HG03060 (cell line): ENCODE measurements at regions not wholly inside any gene's neighbourhood (a gene's known extent, or its start where the extent isn't known, plus 50 kb on each side); places are given as distances from the start of the nearest gene placed in this dataset.

Experiments used
- ATAC-seq: cut with Tn5 transposase; IDR thresholded peaks from one replicate; pipeline ENCODE4 v1.9.1; 2021; ENCODE audit warnings: low read depth, moderate number of reproducible peaks; ENCODE audit not compliant: unreplicated experiment

DNA sequence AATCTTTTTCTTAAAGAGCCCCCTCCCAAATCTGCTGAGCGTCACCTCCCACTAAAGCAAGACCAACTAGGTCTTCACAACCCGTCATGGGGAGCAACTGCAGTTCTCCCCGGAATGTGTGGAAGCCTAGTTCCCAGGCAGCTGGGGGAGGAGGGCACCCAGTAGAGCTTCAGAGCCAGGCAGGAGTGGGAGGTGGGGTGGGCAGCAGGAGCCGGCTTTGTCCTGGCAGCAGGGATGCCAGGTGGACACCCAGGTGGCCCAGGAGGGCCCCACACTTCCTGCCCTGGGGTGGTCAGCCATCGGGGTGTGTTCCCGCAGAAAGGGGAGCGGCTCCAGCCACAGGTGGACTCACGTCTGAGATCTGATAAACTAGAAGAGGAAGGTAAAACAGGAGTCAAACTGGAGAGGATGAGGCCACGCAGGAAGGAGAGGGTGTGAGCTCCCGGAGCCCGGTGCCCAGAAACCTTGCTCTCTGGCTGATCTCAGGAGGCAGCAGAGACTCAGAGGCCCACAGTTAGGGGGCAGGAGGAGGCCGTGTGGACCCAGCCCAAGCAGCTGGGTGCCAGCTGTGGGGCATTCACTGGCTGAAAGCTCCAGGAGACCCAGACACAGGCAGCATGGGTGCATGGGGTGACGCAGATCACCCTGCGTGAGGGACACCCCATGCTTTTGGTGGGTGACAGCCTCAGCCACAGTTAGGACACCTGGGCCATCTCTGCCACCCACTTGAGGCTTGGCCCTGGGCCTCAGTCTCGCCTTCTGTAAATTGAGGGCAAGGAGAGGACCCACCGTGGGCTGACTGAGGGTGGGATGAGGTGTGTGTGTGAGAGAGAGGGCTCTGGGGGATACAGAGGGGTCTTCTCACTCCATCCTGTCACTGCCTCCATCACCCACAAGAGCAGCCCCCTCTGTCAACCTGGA lies 260.8 kb upstream of the TNRC6C start:
- ATAC-seq = no peak

DNA sequence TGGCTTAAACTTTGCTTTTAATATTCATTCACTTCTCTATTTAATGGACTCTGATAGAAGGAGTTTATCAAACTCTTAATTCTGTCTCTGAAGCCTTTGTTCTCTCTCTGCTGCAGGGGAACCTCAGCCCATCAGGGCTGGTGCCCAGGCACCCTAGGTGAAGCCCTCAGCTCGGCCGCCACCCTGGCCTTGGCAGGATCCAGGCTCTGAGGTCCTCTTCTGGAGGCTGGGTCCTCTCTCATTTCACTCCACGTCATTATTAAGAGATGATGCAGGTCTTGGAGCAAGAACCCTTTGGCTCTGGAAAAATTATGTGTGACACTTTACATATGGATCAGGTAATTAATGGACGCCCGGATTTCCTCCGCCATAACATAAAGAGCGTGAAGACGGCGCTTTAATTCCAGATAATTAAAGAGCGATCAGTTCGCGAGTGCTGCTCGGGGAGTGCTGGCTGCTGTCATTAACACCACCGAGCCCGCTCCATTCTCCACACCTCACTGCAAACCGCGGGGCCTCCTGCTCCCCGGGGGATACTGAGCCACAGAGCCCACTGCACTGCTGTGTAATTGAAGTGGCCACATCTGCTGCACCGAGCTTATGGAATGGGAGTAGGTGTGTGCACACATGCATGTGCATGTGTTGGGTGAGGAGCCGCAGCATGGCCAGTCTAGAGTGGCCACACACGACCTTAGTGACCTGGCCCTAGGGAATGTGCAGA lies 259.4 kb upstream of the TNRC6C start:
- ATAC-seq = no peak

DNA sequence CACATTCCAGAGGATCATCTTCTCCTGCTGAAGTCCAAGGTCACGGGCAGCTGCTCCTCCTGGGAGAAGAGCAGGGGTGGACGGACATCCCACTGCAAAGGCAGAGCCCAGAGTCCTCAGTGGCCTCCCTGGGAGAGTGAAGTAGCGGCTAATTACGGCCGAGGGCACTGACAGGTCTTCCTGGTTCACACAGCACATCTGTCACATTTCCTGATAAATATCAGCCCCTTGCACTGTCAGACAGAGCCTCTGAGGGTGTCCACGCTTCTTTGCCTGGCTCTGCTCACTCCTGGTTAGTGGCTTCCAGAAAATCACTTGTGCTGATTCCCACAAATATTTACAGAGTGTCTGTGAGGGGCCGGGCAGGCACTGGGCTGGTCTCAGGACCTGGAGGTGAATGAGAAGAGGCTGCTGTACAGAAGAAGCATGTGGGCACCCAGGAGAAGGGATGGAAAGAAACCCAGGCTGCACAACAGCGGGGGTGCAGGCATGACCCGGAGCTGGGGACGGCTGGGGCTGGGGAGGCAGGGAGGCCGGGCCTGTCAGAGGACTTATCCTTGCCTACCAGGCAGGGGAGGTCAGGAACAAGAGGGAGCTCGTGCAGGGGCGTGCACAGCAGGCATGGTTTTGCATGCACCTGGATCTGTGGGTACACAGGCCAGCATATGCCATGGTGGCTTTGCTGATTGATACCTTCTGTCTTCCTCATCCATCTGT lies 258.2 kb upstream of the TNRC6C start:
- no peak for ATAC-seq

DNA sequence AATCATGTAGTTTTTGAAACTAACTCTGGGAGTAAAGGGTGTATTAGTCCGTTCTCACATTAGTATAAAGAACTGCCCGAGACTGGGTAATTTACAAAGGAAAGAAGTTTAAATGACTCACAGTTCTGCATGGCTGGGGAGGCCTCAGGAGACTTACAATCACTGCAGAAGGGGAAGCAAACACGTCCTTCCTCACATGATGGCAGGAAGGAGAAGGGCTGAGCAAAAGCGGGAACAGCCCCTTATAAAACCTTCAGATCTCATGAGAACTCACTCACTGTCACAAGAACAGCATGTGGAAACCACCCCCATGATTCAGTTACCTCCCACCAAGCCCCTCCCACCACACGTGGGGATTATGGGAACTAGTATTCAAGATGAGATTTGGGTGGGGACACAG lies 256.5 kb upstream of the TNRC6C start:
- no peak for ATAC-seq

DNA sequence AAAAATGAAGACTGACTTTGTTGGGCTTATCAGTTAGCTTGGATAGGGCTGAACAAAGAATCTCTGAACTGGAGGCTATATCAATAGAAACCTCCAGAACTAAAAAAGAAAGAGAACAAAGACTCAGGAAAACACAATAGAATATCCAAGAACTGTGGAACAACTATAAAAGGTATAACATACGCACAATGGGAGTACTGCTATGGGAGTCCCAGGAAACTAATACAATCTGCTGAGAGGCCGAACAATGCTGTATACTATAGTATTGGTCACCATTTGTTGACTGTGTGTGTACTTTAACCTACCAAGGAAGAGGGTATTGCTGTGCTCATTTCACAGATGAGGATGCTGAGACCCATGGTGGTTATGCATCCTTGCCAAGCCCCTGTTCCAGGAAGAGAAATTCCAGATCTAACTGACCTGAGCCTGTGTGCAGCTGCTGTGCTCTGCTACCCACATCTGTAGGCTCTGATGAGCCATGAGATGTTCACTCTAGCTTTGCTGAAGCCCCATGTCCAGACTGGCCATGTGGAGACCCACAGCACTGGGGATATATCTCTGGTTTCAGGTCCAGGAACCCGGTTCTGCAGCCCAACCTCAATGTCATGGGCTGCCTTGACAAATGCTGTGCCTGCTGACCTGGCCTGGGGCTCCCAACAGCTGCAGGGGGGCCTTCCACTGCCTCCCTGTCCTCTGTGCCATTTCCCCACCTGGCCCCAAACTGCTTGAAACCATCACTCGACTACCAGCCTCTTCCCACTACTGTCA lies 254.3 kb upstream of the TNRC6C start:
- no peak for ATAC-seq

DNA sequence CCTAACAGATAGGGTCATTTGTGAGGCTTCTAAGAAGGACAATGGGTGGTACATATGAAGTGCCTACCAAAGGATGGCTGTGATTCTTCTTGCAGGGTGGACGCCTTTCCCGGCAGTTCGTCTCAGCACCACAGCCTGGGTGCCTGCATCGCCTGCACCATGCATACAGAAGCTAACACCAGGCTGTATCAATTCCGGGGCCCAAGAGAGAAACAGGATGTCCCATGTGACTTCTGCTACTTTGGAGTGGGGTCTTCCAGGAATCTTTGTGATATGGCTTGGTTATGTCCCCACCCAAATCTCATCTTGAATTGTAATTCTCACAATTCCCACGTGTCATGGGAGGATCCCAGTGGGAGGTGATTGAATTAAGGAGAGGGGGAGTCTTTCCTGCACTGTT lies 251.6 kb upstream of the TNRC6C start:
- no peak for ATAC-seq

DNA sequence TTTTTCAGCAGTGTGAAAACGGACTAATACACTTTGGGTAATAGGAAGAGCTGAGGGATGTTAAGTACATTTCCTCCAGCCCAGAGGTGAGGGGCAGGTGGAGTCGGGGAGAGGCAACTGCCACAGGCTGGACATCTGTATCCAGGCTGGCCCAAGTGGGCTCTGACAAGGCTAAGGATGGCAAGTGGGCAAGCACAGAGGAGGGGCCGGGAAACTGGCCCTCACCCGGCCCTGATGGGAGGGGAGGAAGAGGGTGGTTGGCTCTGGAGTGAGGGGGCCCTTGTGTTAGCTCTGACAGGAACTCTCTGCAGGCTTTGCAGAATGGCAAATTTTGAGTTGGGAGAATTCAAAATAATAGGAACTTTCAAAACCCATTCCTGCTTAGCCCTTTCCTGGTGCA lies 251.0 kb upstream of the TNRC6C start:
- ATAC-seq = no peak

DNA sequence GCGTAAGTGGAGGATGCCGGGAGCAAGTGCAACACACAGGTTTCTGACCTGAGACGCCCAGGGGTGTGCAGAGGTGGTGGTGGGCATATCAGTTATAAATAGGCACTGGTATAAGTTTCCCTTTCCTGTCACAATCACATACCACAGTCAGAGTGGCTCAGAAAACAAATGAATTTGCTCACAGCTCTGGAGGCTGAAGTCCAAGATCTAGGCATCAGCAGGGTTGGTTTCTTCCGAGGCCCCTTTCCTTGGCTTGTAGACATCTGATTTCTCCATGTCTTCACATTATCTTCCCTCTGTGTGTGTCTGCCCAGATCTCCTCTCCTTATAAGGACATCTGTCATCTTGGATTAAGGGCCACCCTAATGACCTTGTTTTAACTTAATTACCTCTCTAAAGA lies 250.5 kb upstream of the TNRC6C start:
- no peak for ATAC-seq

DNA sequence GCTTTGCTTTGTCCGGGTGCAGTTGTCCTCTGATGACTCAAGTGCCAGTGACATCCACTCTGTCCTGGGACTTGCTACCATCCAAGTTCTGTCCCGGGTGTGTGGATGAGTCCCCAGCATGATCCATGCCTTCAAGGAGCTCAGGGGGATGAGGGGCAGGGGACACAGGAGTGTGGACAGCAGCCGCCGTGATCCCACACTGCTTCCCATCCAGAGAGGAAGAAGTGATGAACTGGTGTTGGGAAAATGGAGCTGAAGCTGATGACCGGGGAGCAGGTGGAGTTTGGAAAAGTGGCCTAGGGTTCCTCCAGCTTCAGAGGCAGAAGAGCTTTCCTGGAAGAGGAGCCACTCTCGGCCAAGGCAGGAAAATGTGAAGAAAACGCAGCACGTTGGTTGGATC lies 249.6 kb upstream of the TNRC6C start:
- ATAC-seq = no peak

DNA sequence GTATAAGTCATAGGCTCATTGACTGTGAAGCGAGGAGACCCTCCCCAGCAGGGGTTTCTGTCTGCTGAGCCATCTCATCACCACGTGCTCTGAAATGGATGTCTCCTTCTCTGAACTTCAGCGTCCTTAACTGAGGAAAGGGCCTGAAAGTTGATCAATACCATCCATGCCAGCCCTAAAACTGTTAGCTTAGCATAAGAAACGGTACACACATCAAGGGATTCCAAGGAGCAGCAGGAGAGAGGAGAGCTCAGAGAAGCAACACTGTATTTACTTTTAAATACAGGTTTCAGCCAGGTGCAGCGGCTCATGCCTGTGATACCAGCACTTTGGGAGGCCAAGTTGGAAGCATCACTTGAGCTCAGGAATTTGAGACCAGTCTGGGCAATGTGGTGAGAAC lies 248.9 kb upstream of the TNRC6C start:
- no peak for ATAC-seq

DNA sequence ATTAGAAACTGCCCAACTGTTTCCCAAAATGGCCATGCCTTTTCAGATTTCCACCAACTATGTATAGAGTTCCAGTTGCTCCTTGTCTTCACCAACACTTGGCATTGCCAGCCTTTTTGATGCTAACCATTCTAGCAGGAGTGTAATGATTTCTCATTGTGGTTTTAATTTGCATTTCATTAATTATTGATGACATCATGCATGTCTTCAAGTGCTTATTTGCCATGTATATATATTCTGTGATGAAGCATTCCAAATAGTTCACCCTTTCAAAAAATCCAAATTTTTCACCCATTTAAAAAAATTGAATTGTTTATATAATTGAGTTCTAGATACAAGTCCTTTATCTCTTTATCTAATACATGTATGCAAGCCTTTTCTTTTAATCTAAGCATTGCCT lies 245.9 kb upstream of the TNRC6C start:
- no peak for ATAC-seq

DNA sequence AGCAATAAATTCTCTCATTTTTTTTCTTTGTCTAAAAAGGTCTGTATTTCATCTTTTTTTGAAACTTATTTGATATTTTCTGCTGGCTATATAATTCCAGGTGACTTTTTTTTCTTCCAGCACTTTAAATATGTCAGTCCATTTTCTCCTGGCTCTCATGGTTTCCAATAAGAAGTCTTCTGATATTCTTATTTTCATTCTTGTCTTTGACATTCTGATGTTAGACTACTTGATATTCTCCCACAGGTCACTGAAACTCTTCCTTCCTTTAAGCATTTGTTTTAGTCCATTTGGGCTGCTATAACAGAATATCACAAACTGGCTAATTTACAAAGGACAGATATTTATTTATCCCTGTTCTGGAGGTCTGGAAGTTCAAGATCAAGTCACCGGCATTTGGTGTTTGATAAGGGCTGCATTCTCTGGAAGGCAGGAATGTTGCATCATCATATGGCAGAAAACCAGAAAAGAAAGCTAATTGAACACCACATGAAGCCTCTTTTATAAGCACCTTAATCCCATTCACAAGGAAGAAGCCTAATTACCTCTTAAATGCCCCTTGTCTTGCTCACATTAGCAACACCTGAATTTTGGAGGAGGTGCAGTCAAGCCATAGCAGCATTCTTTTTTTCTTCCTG lies 242.1 kb upstream of the TNRC6C start:
- no peak for ATAC-seq

DNA sequence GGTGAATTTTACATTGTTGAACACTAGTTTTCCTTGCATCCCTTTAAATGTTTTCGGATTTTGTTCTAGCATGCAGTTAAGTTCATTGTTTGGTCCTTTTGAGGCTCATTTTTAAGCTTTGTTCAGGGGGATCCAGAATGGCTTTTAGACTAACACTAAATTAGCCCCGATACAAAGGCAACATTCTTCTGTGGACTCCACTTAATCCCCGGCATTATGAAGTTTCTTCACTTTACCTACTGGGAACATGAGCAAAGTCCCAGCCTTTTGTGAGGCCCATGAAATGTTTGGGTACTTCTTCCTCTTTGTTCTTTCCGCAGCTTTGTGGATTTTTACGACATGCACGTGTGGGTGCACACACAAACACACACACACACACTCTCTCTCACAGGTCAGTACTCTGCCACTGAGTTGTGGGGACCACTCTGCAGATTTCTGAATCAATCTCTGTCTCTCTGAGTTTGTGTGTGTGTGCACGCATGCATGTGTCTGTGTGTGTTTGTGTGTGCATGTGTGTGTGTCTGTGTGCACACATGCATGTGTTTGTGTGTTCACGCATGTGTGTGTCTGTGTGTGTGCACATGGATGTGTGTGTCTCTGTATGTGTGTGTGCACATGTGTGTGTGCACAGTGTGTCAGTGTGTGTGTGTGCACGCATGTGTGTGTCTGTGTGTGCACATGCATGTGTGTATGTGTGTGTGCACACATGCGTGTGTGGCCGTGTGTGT lies 240.4 kb upstream of the TNRC6C start:
- ATAC-seq = no peak

DNA sequence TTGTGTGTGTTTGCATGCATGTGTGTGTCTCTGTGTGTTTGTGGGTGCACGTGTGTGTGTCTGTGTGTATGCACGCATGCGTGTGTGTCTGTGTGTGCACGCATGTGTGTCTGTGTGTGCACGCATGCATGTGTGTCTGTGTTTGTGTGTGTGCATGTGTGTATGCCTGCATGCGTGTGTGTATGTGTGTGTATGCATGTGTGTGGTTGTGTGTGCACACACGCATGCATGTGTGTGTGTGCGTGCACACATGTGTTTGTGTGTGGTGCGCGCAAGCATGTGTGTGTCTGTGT lies 239.9 kb upstream of the TNRC6C start:
- ATAC-seq = no peak

DNA sequence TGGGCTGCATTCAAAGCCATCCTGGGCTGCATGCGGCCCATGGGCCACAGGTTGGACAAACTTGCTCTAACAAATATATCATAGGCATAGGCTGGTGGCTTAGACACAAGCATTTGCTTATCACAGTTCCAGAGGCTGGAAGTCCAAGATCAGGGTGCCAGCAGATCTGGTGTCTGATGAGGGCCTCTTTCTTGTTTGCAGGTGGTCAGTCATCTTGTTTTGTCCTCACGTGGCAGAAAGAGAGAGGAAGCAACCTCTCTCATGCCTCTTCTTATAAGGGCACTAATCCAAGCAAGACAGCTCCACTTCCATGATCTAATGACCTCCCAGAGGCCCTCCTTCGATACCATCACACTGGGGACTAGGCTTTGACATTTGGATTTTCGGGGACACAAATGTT lies 238.7 kb upstream of the TNRC6C start:
- ATAC-seq = no peak

DNA sequence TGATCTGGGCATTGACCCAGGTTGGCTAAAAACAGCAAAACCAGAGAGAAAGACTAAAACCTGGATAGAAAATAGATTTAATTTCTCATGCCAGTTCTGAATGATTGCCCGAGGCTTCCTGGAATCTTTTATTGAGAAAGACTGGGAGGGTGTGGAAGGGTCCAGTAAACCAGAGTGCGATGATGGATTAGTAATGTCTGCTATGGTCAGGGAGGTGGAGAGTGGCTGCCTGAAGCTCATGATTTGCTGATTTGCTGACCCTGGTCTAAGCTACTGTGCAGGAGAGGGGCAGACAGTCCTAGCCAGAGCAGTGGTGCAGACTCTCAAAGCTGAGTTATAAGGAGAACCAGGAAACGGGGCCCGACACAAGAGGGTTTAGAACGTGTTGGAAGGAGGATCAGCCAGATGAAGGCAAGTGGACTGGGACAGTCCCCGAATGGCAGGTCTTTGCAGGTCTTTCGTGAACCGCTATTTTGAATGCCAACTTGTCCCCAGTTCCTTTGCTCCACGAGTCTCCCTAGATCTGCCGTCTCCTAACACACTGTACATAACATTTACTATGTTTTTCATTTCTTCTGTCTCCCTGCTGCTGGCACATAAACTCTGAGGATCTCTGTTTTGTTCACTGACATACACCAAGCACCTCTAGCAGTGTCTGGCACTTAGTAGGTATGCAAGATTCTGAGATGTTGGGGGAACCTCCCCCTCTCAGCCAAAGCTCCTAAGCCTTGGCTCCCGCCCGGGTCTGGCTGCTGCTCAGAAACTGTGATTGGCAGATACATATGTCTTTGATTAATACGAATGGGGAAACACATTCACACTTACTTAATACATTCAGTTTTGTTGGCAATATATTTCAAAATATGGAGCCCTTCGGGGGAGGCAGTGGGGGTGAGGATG lies 237.3 kb upstream of the TNRC6C start:
- ATAC-seq = no peak

DNA sequence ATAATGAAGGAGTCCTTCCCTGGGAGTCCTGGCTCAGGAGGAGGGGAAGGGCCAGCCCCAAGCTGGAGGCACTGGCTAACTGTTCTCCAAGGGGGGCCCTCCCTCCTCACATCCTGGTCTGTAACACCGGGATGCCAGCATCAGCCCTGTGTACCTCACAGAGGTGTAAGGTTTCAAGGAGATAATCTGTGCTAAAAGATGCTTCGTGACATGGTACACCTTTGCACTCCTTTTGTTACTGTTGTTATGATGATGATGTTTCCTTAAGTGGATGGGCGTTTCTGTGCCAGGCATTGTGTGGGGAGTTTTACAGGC lies 236.7 kb upstream of the TNRC6C start:
- ATAC-seq = no peak

DNA sequence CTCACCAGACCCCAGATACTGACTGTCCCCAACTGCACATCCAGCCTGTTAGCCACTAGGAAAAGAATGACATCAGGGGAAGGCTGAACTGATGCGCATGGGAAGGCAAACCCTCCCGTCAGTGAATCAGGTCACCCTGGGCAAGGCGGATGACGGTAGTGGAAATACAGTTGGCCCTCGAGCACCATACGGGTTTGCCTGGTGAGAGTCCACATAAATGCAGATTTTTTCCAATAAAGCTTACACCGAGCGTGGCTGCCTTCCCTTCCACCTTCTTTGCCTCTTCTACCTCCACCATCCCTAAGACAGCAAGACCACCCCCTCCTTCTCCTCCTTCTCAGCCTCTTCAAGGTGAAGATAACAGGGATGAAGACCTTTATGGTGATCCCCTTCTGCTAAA lies 236.1 kb upstream of the TNRC6C start:
- ATAC-seq = no peak
